Thymus (tissue), 11 donors: ENCODE measurements at regions not wholly inside any gene's neighbourhood (a gene's known extent, or its start where the extent isn't known, plus 50 kb on each side); places are given as distances from the start of the nearest gene placed in this dataset.

Experiments
- DNase-seq, 9 donors: peaks; one replicate each; pipeline ENCODE4 v3.0.0-alpha.2; 2013; ENCODE audit warnings: low spot score in 9 of 9, low read depth in 6 of 9, missing footprints in 1 of 9
- H3K27ac ChIP-seq, 2 donors: one replicate each; pipeline ENCODE4 v1.5.1; 2013; ENCODE audit warnings: control low read depth in 1 of 2, low read depth in 1 of 2, low read length in 1 of 2, mild to moderate bottlenecking in 1 of 2, moderate library complexity in 1 of 2
- H3K27me3 ChIP-seq, 2 donors: one replicate each; pipeline ENCODE4 v1.5.1; 2013; ENCODE audit warnings: low read length in 1 of 2; ENCODE audit not compliant: control insufficient read depth in 2 of 2, insufficient read depth in 1 of 2
- H3K36me3 ChIP-seq, 2 donors: one replicate each; pipeline ENCODE4 v1.5.1; 2013; ENCODE audit warnings: low read length in 1 of 2, mild to moderate bottlenecking in 1 of 2, moderate library complexity in 1 of 2; ENCODE audit not compliant: control insufficient read depth in 2 of 2, insufficient read depth in 2 of 2
- H3K4me1 ChIP-seq, 2 donors: one replicate each; pipeline ENCODE4 v1.5.1; 2013; ENCODE audit warnings: low read length in 2 of 2; ENCODE audit not compliant: control insufficient read depth in 2 of 2, insufficient read depth in 2 of 2
- H3K4me3 ChIP-seq, 2 donors: one replicate each; pipeline ENCODE4 v1.5.1; 2013; ENCODE audit warnings: low read length in 2 of 2, control low read depth in 1 of 2, mild to moderate bottlenecking in 1 of 2
- H3K9me3 ChIP-seq, 2 donors: one replicate each; pipeline ENCODE4 v1.5.1; 2013; ENCODE audit warnings: low read length in 1 of 2, mild to moderate bottlenecking in 1 of 2; ENCODE audit not compliant: control insufficient read depth in 2 of 2, insufficient read depth in 1 of 2
- WGBS: extraction: QIAGEN DNeasy Blood & Tissue Kit; methylation state at CpG from one replicate; pipeline ENCODE4 v1.1.7; 2013; 5-methylcytosine and 5-hydroxymethylcytosine counted together
- donor health status: healthy.

GRCh38 chr4:27620886-27621285 is 760.2 kb downstream of the STIM2 start:
- H3K27me3 ChIP-seq: no peaks in the 10 kb centered on the region
- no peak for DNase-seq
- H3K36me3 ChIP-seq: no peaks in the 10 kb centered on the region
- no peak overlapping the region for H3K4me3 ChIP-seq
- no peaks in the 10 kb centered on the region for H3K4me1 ChIP-seq
- H3K27ac ChIP-seq: no peak overlapping the region
- H3K9me3 ChIP-seq: peaks cover 1 to 3% of the 10 kb centered on the region in 2 donors

GRCh38 chr4:27624749-27625148 is 764.1 kb downstream of the STIM2 start:
- Histone ChIP-seq H3K4me1 (no peaks in the 10 kb centered on the region), H3K27ac (no peak overlapping the region), H3K27me3 (no peaks in the 10 kb centered on the region), H3K4me3 (no peak overlapping the region), H3K36me3 (no peaks in the 10 kb centered on the region), H3K9me3 (peaks cover 1 to 3% of the 10 kb centered on the region in 2 donors)
- DNase-seq: no peak

- Histone ChIP-seq H3K36me3 (no peaks in the 10 kb centered on the region), H3K27ac (no peak overlapping the region), H3K4me1 (no peaks in the 10 kb centered on the region), H3K27me3 (no peaks in the 10 kb centered on the region), H3K9me3 (no peaks in the 10 kb centered on the region), H3K4me3 (no peak overlapping the region)
- no peak for DNase-seq
- 88% methylated on average over 4 of the region's 4 CpGs for WGBS
These were observed 768.0 kb downstream of the STIM2 start for GRCh38 chr4:27628609-27629008.

DNA sequence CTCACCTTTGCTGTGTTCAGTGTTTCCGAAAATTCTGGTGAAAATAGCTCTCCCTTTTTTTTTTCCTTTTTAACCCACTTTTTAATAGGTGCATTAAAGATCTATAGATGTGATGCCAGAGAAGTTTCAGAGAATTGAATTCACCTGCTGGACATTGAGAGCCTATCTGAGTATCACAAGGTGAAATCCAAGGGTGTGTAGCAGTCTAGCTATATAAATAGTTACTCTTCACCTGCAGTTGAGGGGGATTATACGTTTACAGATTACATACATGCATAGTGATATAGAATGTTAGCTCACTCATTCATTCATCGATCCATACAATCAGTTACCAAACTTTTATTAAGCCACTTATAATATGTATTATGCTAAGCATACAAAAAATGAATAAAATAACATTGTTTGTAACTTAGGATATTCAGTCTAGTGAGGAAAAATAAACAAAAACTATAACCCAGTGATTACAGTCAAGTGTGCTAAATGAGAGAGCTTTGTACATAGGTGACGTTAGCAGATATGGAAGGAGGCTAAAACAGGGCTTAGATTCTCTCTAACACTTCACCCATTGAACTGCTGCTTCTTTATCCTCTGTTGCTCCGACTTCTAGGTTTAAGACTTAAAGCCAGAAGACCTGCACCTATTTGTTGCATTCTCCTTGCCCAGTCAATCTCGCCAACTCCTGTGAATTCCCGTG is 769.0 kb downstream of the STIM2 start:
- 87% methylated on average over 7 of the region's 7 CpGs for WGBS
- Histone ChIP-seq H3K27ac (no peak overlapping the region), H3K36me3 (no peaks in the 10 kb centered on the region), H3K9me3 (no peaks in the 10 kb centered on the region), H3K4me3 (no peak overlapping the region), H3K4me1 (no peaks in the 10 kb centered on the region), H3K27me3 (no peaks in the 10 kb centered on the region)
- DNase-seq: no peak

DNA sequence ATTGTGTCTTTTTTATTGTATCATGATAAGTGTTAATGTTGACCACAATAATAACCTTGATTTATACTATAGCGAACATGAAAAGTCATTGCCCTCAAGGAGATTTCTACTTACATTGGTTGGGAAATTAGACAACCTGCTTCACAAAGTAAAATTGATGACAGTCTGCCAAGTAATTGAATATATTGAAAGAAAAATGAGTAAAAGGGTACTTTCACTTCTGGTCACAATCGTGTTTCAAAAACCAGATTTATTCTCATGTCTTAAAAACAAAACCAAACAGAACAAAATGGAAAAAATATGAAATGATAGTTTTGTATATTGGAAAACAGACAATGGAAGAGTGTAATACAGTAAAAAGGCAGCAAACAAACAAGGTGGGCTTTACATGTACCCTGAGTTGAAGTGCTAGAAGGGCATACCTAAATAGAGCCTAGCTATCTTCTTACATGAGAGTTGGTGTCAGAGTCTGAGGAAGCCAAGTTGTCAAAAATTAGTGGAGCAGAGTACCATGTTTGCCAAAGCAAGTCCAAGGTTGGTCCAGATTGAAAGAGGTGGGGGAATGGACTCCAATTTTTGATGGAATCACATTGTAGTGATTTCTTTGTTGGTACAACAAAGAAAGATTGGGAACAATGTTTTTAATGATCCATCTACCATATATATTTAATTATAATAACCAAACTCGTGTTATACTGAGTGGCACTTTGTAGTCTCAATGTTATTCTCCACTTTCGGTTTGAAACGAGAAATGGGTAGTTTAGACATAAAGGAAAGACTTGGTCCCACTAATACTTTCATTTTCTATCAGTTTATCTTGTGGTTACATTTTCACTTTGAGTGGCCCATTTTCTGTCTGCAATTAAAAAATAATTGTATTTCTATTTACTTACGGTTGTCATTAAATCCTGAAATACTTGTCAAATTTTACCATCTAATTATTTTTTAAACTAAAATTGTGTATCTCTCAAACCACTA is 775.6 kb downstream of the STIM2 start:
- Histone ChIP-seq H3K4me1 (no peaks in the 10 kb centered on the region), H3K4me3 (no peak overlapping the region), H3K27ac (no peak overlapping the region), H3K36me3 (no peaks in the 10 kb centered on the region), H3K9me3 (no peaks in the 10 kb centered on the region), H3K27me3 (no peaks in the 10 kb centered on the region)
- DNase-seq: no peak
- 93% methylated on average over 6 of the region's 6 CpGs for WGBS

DNA sequence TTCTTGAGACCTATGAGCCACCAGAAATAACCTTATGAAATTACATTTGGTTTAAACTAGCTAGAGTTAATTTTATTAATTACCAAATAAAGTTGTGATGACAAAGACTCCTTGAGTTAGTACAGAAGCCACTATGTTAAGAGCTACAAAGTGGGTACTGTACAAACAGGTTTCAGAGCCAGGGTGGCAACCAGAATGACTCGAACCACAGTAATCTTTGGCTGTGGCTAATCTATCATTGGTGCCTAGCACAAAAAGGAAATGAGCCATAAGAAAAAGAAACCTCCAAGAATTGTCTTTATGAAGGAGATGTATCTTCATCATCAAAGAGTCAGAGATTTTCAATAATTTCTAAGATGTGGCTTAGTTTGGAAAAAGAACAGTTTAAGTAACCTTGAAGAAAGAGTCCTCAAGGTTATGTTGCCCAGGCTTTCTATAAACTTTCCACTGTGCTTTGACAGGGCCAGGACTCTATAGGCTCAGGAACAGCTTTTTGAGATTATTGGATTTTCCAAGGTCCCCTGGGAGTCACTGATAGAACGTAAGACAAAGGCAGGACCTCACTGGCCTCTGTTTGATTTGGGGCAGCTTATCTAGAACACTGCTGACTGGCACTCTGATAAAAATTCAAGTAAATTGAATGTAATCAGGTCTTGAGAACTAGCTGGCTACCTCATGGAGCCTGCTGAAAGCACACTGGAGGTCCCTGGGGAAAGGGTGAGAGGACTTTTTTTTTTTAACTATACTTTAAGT is 777.7 kb downstream of the STIM2 start:
- Histone ChIP-seq H3K4me1 (no peaks in the 10 kb centered on the region), H3K27me3 (no peaks in the 10 kb centered on the region), H3K27ac (no peak overlapping the region), H3K36me3 (no peaks in the 10 kb centered on the region), H3K9me3 (no peaks in the 10 kb centered on the region), H3K4me3 (no peak overlapping the region)
- DNase-seq: no peak
- 92% methylated on average over 2 of the region's 2 CpGs for WGBS

GRCh38 chr4:27643101-27643500 is 782.5 kb downstream of the STIM2 start:
- no peak for DNase-seq
- H3K36me3 ChIP-seq: no peaks in the 10 kb centered on the region
- no peaks in the 10 kb centered on the region for H3K4me1 ChIP-seq
- H3K4me3 ChIP-seq: no peak overlapping the region
- no peaks in the 10 kb centered on the region for H3K27me3 ChIP-seq
- no peaks in the 10 kb centered on the region for H3K9me3 ChIP-seq
- H3K27ac ChIP-seq: no peak overlapping the region

DNA sequence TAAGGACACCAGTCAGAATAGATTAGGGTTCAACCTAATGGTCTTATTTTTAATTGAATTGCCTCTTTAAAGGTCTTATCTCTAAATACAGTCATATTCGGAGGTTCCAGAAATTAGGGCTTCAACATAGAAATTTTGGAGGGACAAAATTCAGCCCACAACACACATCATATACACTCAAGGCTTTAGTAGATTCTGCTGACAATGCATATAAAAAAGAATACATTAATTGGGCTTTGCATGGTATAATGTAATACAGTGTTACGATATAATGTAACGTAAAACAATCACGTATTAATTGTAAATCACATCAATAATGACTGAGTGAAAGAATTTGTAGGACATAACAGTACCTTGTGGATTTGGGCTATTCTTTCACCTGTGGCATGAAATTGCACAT is 787.8 kb downstream of the STIM2 start:
- Histone ChIP-seq H3K4me1 (no peaks in the 10 kb centered on the region), H3K9me3 (no peaks in the 10 kb centered on the region), H3K36me3 (no peaks in the 10 kb centered on the region), H3K27ac (no peak overlapping the region), H3K27me3 (no peaks in the 10 kb centered on the region), H3K4me3 (no peak overlapping the region)
- DNase-seq: no peak
- 95% methylated on average over 4 of the region's 4 CpGs for WGBS

GRCh38 chr4:27662426-27662825 is 801.8 kb downstream of the STIM2 start:
- Histone ChIP-seq H3K36me3 (no peaks in the 10 kb centered on the region), H3K9me3 (no peaks in the 10 kb centered on the region), H3K27me3 (no peaks in the 10 kb centered on the region), H3K4me1 (no peaks in the 10 kb centered on the region), H3K4me3 (no peak overlapping the region), H3K27ac (no peak overlapping the region)
- DNase-seq: no peak
- 49% methylated on average over 3 of the region's 3 CpGs for WGBS
